ENCODE measurements at regions not wholly inside any gene's neighbourhood (a gene's known extent, or its start where the extent isn't known, plus 50 kb on each side); places are given as distances from the start of the nearest gene placed in this dataset.
"Not testable (repeated sequence)": the region's sequence is repeated elsewhere in the genome, so short reads cannot be mapped to it uniquely, and the experiment has no call there.

GRCh38 chr2:138066139-138066806 is 102.0 kb downstream of the HNMT start:
- no peaks in the 10 kb centered on the region for H3K4me1 ChIP-seq (ENCODE audit: insufficient read depth, low read length)

GRCh38 chr2:138066841-138067240 is 102.6 kb downstream of the HNMT start:
- H3K27ac ChIP-seq (ENCODE audit: low read length) = no peak overlapping the region
- no peaks in the 10 kb centered on the region for H3K9me3 ChIP-seq (ENCODE audit: insufficient read depth, low read depth, low read length)
- no peaks in the 10 kb centered on the region for H3K4me1 ChIP-seq (ENCODE audit: insufficient read depth, low read length)
- no peaks in the 10 kb centered on the region for H3K36me3 ChIP-seq (ENCODE audit: insufficient read depth, low read depth, low read length)
- no peak overlapping the region for H3K4me3 ChIP-seq (ENCODE audit: low read length)
- peaks cover 28% of the 10 kb centered on the region for H3K27me3 ChIP-seq (ENCODE audit: insufficient read depth, low read length)
- H3K9ac ChIP-seq (ENCODE audit: low read depth, low read length) = no peak overlapping the region

More at GRCh38 chr2:138066139-138066806, 102.0 kb downstream of the HNMT start:
- H3K36me3 ChIP-seq (ENCODE audit: insufficient read depth, low read depth, low read length) = no peaks in the 10 kb centered on the region
- H3K9me3 ChIP-seq (ENCODE audit: insufficient read depth, low read depth, low read length) = no peaks in the 10 kb centered on the region
- H3K27ac ChIP-seq (ENCODE audit: low read length) = no peak overlapping the region
- peaks cover 28% of the 10 kb centered on the region for H3K27me3 ChIP-seq (ENCODE audit: insufficient read depth, low read length)
- no peak overlapping the region for H3K9ac ChIP-seq (ENCODE audit: low read depth, low read length)
- H3K4me3 ChIP-seq (ENCODE audit: low read length) = no peak overlapping the region

GRCh38 chr2:138068669-138069068 is 104.4 kb downstream of the HNMT start:
- H3K27ac ChIP-seq (ENCODE audit: low read length); H3K9ac ChIP-seq (ENCODE audit: low read depth, low read length); H3K9me3 ChIP-seq (ENCODE audit: insufficient read depth, low read depth, low read length); H3K4me1 ChIP-seq (ENCODE audit: insufficient read depth, low read length); H3K4me3 ChIP-seq (ENCODE audit: low read length); H3K36me3 ChIP-seq (ENCODE audit: insufficient read depth, low read depth, low read length): not testable (repeated sequence)
- H3K27me3 ChIP-seq (ENCODE audit: insufficient read depth, low read length) = peaks cover 28% of the 10 kb centered on the region

GRCh38 chr2:138071042-138071719 is 106.9 kb downstream of the HNMT start:
- not testable (repeated sequence) for H3K9ac ChIP-seq (ENCODE audit: low read depth, low read length); H3K9me3 ChIP-seq (ENCODE audit: insufficient read depth, low read depth, low read length); H3K4me3 ChIP-seq (ENCODE audit: low read length); H3K4me1 ChIP-seq (ENCODE audit: insufficient read depth, low read length); H3K36me3 ChIP-seq (ENCODE audit: insufficient read depth, low read depth, low read length); H3K27ac ChIP-seq (ENCODE audit: low read length)
- peaks cover 28% of the 10 kb centered on the region for H3K27me3 ChIP-seq (ENCODE audit: insufficient read depth, low read length)

- peaks cover 26% of the 10 kb centered on the region for H3K27me3 ChIP-seq (ENCODE audit: insufficient read depth, low read length)
- no peak overlapping the region for H3K4me3 ChIP-seq (ENCODE audit: low read length)
- H3K9me3 ChIP-seq (ENCODE audit: insufficient read depth, low read depth, low read length) = no peaks in the 10 kb centered on the region
- no peak overlapping the region for H3K9ac ChIP-seq (ENCODE audit: low read depth, low read length)
- H3K4me1 ChIP-seq (ENCODE audit: insufficient read depth, low read length) = peaks cover 6% of the 10 kb centered on the region; the same call in 1 of the 2 replicates
- H3K27ac ChIP-seq (ENCODE audit: low read length) = no peak overlapping the region
- H3K36me3 ChIP-seq (ENCODE audit: insufficient read depth, low read depth, low read length) = no peaks in the 10 kb centered on the region
Observed at GRCh38 chr2:138071720-138072719, 107.7 kb downstream of the HNMT start.

GRCh38 chr2:138078153-138078552 is 113.9 kb downstream of the HNMT start:
- H3K9ac ChIP-seq (ENCODE audit: low read depth, low read length) = no peak overlapping the region
- H3K36me3 ChIP-seq (ENCODE audit: insufficient read depth, low read depth, low read length) = no peaks in the 10 kb centered on the region
- no peak overlapping the region for H3K27ac ChIP-seq (ENCODE audit: low read length)

GRCh38 chr2:138079976-138080375 is 115.7 kb downstream of the HNMT start:
- Histone ChIP-seq H3K27me3 (ENCODE audit: insufficient read depth, low read length) (no peaks in the 10 kb centered on the region), H3K4me3 (ENCODE audit: low read length) (no peak overlapping the region), H3K4me1 (ENCODE audit: insufficient read depth, low read length) (no peaks in the 10 kb centered on the region), H3K27ac (ENCODE audit: low read length) (no peak overlapping the region), H3K9ac (ENCODE audit: low read depth, low read length) (no peak overlapping the region), H3K36me3 (ENCODE audit: insufficient read depth, low read depth, low read length) (no peaks in the 10 kb centered on the region), H3K9me3 (ENCODE audit: insufficient read depth, low read depth, low read length) (no peaks in the 10 kb centered on the region)

More at GRCh38 chr2:138078153-138078552, 113.9 kb downstream of the HNMT start:
- no peaks in the 10 kb centered on the region for H3K9me3 ChIP-seq (ENCODE audit: insufficient read depth, low read depth, low read length)
- no peak overlapping the region for H3K4me3 ChIP-seq (ENCODE audit: low read length)
- no peaks in the 10 kb centered on the region for H3K4me1 ChIP-seq (ENCODE audit: insufficient read depth, low read length)
- no peaks in the 10 kb centered on the region for H3K27me3 ChIP-seq (ENCODE audit: insufficient read depth, low read length)

GRCh38 chr2:138081225-138082073 is 117.2 kb downstream of the HNMT start:
- Histone ChIP-seq H3K27me3 (ENCODE audit: insufficient read depth, low read length) (no peaks in the 10 kb centered on the region), H3K4me1 (ENCODE audit: insufficient read depth, low read length) (no peaks in the 10 kb centered on the region), H3K36me3 (ENCODE audit: insufficient read depth, low read depth, low read length) (no peaks in the 10 kb centered on the region), H3K27ac (ENCODE audit: low read length) (no peak overlapping the region), H3K9me3 (ENCODE audit: insufficient read depth, low read depth, low read length) (no peaks in the 10 kb centered on the region), H3K9ac (ENCODE audit: low read depth, low read length) (no peak overlapping the region), H3K4me3 (ENCODE audit: low read length) (no peak overlapping the region)

- Histone ChIP-seq H3K4me1 (ENCODE audit: insufficient read depth, low read length) (no peaks in the 10 kb centered on the region), H3K9ac (ENCODE audit: low read depth, low read length) (no peak overlapping the region), H3K27me3 (ENCODE audit: insufficient read depth, low read length) (no peaks in the 10 kb centered on the region), H3K4me3 (ENCODE audit: low read length) (no peak overlapping the region), H3K36me3 (ENCODE audit: insufficient read depth, low read depth, low read length) (no peaks in the 10 kb centered on the region), H3K27ac (ENCODE audit: low read length) (no peak overlapping the region), H3K9me3 (ENCODE audit: insufficient read depth, low read depth, low read length) (no peaks in the 10 kb centered on the region)
Observed at GRCh38 chr2:138084206-138084605, 119.9 kb downstream of the HNMT start.

- H3K9ac ChIP-seq (ENCODE audit: low read depth, low read length); H3K27ac ChIP-seq (ENCODE audit: low read length); H3K4me3 ChIP-seq (ENCODE audit: low read length); H3K36me3 ChIP-seq (ENCODE audit: insufficient read depth, low read depth, low read length); H3K4me1 ChIP-seq (ENCODE audit: insufficient read depth, low read length); H3K9me3 ChIP-seq (ENCODE audit: insufficient read depth, low read depth, low read length); H3K27me3 ChIP-seq (ENCODE audit: insufficient read depth, low read length): not testable (repeated sequence)
Observed at GRCh38 chr2:138085441-138085840, 121.2 kb downstream of the HNMT start.

GRCh38 chr2:138086576-138086975 is 122.3 kb downstream of the HNMT start:
- no peaks in the 10 kb centered on the region for H3K9me3 ChIP-seq (ENCODE audit: insufficient read depth, low read depth, low read length)
- H3K27me3 ChIP-seq (ENCODE audit: insufficient read depth, low read length) = no peaks in the 10 kb centered on the region
- H3K36me3 ChIP-seq (ENCODE audit: insufficient read depth, low read depth, low read length) = no peaks in the 10 kb centered on the region
- no peaks in the 10 kb centered on the region for H3K4me1 ChIP-seq (ENCODE audit: insufficient read depth, low read length)
- no peak overlapping the region for H3K27ac ChIP-seq (ENCODE audit: low read length)
- no peak overlapping the region for H3K9ac ChIP-seq (ENCODE audit: low read depth, low read length)
- no peak overlapping the region for H3K4me3 ChIP-seq (ENCODE audit: low read length)
